HepG2 (cell line): ENCODE measurements at regions not wholly inside any gene's neighbourhood (a gene's known extent, or its start where the extent isn't known, plus 50 kb on each side); places are given as distances from the start of the nearest gene placed in this dataset.

Source experiments
- ATRX ChIP-seq: sonication (generic); formaldehyde crosslinking; IDR thresholded peaks from 2 replicates; pipeline ENCODE4 v1.4.0; 2020; ENCODE audit warnings: missing genetic modification reagents, borderline replicate concordance
- E2F5 ChIP-seq: sonication (generic); formaldehyde crosslinking; conservative IDR thresholded peaks from 2 replicates; pipeline ENCODE4 v1.4.0; 2020; ENCODE audit warnings: missing genetic modification reagents
- FOXP4 ChIP-seq: sonication (generic); formaldehyde crosslinking; IDR thresholded peaks from 2 replicates; pipeline ENCODE4 v1.4.0; 2020; ENCODE audit warnings: missing genetic modification reagents
- HES4 ChIP-seq: sonication (generic); formaldehyde crosslinking; IDR thresholded peaks from 2 replicates; pipeline ENCODE4 v1.9.0; 2021; ENCODE audit warnings: mild to moderate bottlenecking, missing genetic modification reagents, borderline replicate concordance
- HMGXB4 ChIP-seq, 2 experiments: sonication (generic) in 1 of 2; formaldehyde crosslinking in 1 of 2; IDR thresholded peaks; 2 replicates each; pipeline versions ENCODE4 v1.4.0 to v1.6.1; 2018 to 2020; ENCODE audit warnings: missing genetic modification reagents in 2 of 2, borderline replicate concordance in 1 of 2, low read depth in 1 of 2, mild to moderate bottlenecking in 1 of 2, missing biosample characterization in 1 of 2
- HNRNPLL ChIP-seq: fragments of 200-400 bp; formaldehyde crosslinking; IDR thresholded peaks from 2 replicates; pipeline ENCODE4 v1.6.1; 2017; ENCODE audit warnings: mild to moderate bottlenecking, low read depth, low read length; ENCODE audit not compliant: poor library complexity, severe bottlenecking
- NR2F6 ChIP-seq, 2 experiments: IDR thresholded peaks; 2 replicates each; pipeline ENCODE4 v1.6.1; 2016; ENCODE audit warnings: antibody characterized with exemption in 1 of 2, mild to moderate bottlenecking in 1 of 2
- PHB2 ChIP-seq: fragments of 450-650 bp; IDR thresholded peaks from 2 replicates; pipeline ENCODE4 v1.6.1; 2018; ENCODE audit not compliant: partially characterized antibody
- POLR2G ChIP-seq: fragments of 200-400 bp; formaldehyde crosslinking; IDR thresholded peaks from 2 replicates; pipeline ENCODE4 v1.6.1; 2018; ENCODE audit warnings: mild to moderate bottlenecking, low read depth, low read length, moderate library complexity
- RAD51 ChIP-seq: fragments of 450-650 bp; IDR thresholded peaks from 2 replicates; pipeline ENCODE4 v1.6.1; 2016; ENCODE audit warnings: borderline replicate concordance
- RCOR2 ChIP-seq: IDR thresholded peaks from 2 replicates; pipeline ENCODE4 v1.6.1; 2016; ENCODE audit warnings: missing biosample characterization, missing genetic modification reagents
- RFXANK ChIP-seq: IDR thresholded peaks from 2 replicates; pipeline ENCODE4 v1.6.1; 2016
- RXRA ChIP-seq: sonication (generic); formaldehyde crosslinking; IDR thresholded peaks from 2 replicates; pipeline ENCODE4 v1.5.1; 2020; ENCODE audit warnings: missing genetic modification reagents
- SP5 ChIP-seq: IDR thresholded peaks from 2 replicates; pipeline ENCODE4 v1.6.1; 2016; ENCODE audit warnings: low read depth, borderline replicate concordance
- TCF7 ChIP-seq: sonication (generic); IDR thresholded peaks from 2 replicates; pipeline ENCODE4 v1.6.1; 2016; ENCODE audit warnings: antibody characterized with exemption, low read depth
- USF2 ChIP-seq, 2 experiments: sonication (generic) in 1 of 2; formaldehyde crosslinking in 1 of 2; IDR thresholded peaks; 2 replicates each; pipeline versions ENCODE4 v1.5.1 to v1.6.1; 2011 to 2020; ENCODE audit warnings: borderline replicate concordance in 1 of 2, low read depth in 1 of 2, low read length in 1 of 2, mild to moderate bottlenecking in 1 of 2, missing genetic modification reagents in 1 of 2, moderate library complexity in 1 of 2
- XBP1 ChIP-seq: sonication (generic); formaldehyde crosslinking; IDR thresholded peaks from 2 replicates; pipeline ENCODE4 v1.5.0; 2020; ENCODE audit warnings: missing genetic modification reagents
- ZNF547 ChIP-seq: sonication (generic); formaldehyde crosslinking; IDR thresholded peaks from 2 replicates; pipeline ENCODE4 v1.5.1; 2020; ENCODE audit warnings: mild to moderate bottlenecking, missing genetic modification reagents
- ZNF691 ChIP-seq: sonication (generic); formaldehyde crosslinking; IDR thresholded peaks from 2 replicates; pipeline ENCODE4 v1.4.0; 2020; ENCODE audit warnings: missing genetic modification reagents, low read depth, mild to moderate bottlenecking, borderline replicate concordance
- ZNF775 ChIP-seq: sonication (generic); formaldehyde crosslinking; IDR thresholded peaks from 2 replicates; pipeline ENCODE4 v1.4.0; 2020; ENCODE audit warnings: missing genetic modification reagents, mild to moderate bottlenecking, moderate library complexity, borderline replicate concordance

GRCh38 chr4:24137671-24138601 lies 248.1 kb upstream of the PPARGC1A start (continued):
- peak; percentile 90 for TF ChIP-seq USF2 (IDR thresholded peaks at IDR 0.05; ENCODE audit: low read depth, low read length)
- peak; percentile 92; the same call in 1 of the 2 replicates for TF ChIP-seq USF2 (CRISPR knock-in tag; IDR thresholded peaks at IDR 0.05; ENCODE audit: borderline replicate concordance)
- peak; percentile 59; the same call in 1 of the 2 replicates for TF ChIP-seq RAD51
- 0 out of 4 replicates have a peak, but pooled peaks of 1 of the 2 experiments have one; percentile 15 for TF ChIP-seq HMGXB4 (CRISPR knock-in tag; IDR thresholded peaks at IDR 0.05; ENCODE audit: borderline replicate concordance in 1 of 2, low read depth in 1 of 2)
- no peak for TF ChIP-seq ZNF775 (CRISPR knock-in tag)
- TF ChIP-seq XBP1 (CRISPR knock-in tag) = no peak
- TF ChIP-seq FOXP4 (CRISPR knock-in tag) = peak; percentile 55; the same call in 1 of the 2 replicates
- TF ChIP-seq ZNF547 = no peak
- no peak for TF ChIP-seq RCOR2 (CRISPR knock-in tag)
- 0 out of 2 replicates have a peak, but pooled peaks have one; percentile 30 for TF ChIP-seq NR2F6 (IDR thresholded peaks at IDR 0.05)
- no peak for TF ChIP-seq NR2F6 (CRISPR knock-in tag; IDR thresholded peaks at IDR 0.05)
- TF ChIP-seq RFXANK (CRISPR knock-in tag) = no peak
- no peak for TF ChIP-seq HES4 (CRISPR knock-in tag)
- 0 out of 2 replicates have a peak, but pooled peaks have one; percentile 24 for TF ChIP-seq TCF7
- peak; percentile 50; the same call in 1 of the 2 replicates for TF ChIP-seq RXRA (CRISPR knock-in tag)
- no peak for TF ChIP-seq SP5 (CRISPR knock-in tag)
- TF ChIP-seq PHB2 = no peak
- no peak for TF ChIP-seq ATRX (CRISPR knock-in tag)
- TF ChIP-seq HNRNPLL = no peak
- TF ChIP-seq ZNF691 (CRISPR knock-in tag) = no peak
- TF ChIP-seq E2F5 (CRISPR knock-in tag) = no peak
- no peak for TF ChIP-seq POLR2G
